ENCODE measurements at regions not wholly inside any gene's neighbourhood (a gene's known extent, or its start where the extent isn't known, plus 50 kb on each side); places are given as distances from the start of the nearest gene placed in this dataset.

DNA sequence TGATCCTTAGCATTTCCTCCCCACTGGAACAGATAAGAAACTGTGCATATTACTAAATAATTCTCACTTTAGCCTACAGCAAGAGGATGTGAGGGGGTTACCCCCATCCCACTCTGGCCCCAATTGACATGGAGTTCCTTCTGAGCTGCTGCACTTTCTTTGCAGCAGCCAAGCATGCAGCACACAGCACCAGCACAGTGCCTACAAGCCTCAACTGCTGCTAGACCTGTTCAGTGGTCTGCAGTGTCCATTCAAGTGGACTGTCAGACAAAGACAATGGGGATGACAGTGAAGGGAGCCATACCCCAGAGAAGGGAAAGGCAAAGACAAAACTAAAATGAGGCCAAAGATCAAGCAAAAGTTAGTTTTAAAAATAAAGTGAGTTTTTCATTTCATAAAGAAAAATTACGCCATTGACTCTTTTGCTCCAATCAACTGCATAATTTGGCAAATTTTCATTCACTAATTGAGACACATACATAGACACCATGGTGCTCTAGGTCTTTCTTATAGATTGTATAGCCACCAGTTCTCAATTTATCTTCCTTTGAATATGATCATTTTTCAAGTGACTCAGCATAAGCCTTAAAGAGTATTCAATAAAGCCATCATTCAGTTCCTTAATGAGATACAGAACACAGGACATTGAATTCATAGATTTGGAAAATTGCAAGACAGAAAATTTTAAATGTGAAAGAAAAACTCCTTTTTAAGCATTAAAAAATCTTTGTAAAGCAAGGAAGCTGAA lies 410.6 kb downstream of the HNRNPD start:
- Histone ChIP-seq H4K8ac (ENCODE audit: extremely low read depth, insufficient read depth, low read length) (no peak overlapping the region), H3K23me2 (ENCODE audit: low read depth, low read length) (no peaks in the 10 kb centered on the region), H2AK5ac (ENCODE audit: low read depth, low read length) (no peak overlapping the region), H3K9me3 (ENCODE audit: insufficient read depth in 2 of 2, low read depth in 1 of 2, low read length in 1 of 2) (no peaks in the 10 kb centered on the region), H3K14ac (ENCODE audit: insufficient read length) (no peak overlapping the region), H4K91ac (replicated peaks; ENCODE audit: insufficient read length, low read length) (no peak overlapping the region), H3K36me3 (ENCODE audit: control insufficient read depth in 2 of 4, insufficient read depth in 4 of 4, low read length in 3 of 4) (no peaks in the 10 kb centered on the region), H3K4me1 (replicated peaks in 1 of 4; ENCODE audit: control insufficient read depth in 3 of 4, insufficient read depth in 4 of 4, low read length in 3 of 4) (peaks cover 0 to 3% (median 0%) of the 10 kb centered on the region in 4 experiments; a peak in 1 of 7 replicates), H4K20me1 (replicated peaks in 1 of 2; ENCODE audit: control insufficient read depth in 1 of 2, insufficient read depth in 2 of 2, low read length in 2 of 2) (no peaks in the 10 kb centered on the region), H3K4ac (replicated peaks; ENCODE audit: insufficient read length, low read depth, low read length) (peak overlapping the region; percentile 91), H2BK20ac (ENCODE audit: low read length) (no peak overlapping the region), H3K4me3 (ENCODE audit: extremely low read depth in 1 of 4, insufficient read depth in 2 of 4, low read depth in 3 of 4, low read length in 4 of 4) (no peak overlapping the region), H3K56ac (replicated peaks; ENCODE audit: insufficient read length, low read depth, low read length) (no peak overlapping the region), H3K27me3 (replicated peaks in 1 of 4; ENCODE audit: control insufficient read depth in 3 of 4, extremely low read depth in 1 of 4, insufficient read depth in 3 of 4, low read length in 3 of 4) (no peaks in the 10 kb centered on the region), H2BK12ac (ENCODE audit: low read depth, low read length) (no peak overlapping the region; the same call in 1 of the 2 replicates), H3K23ac (ENCODE audit: insufficient read length) (no peak overlapping the region), H3K79me1 (ENCODE audit: low read depth, low read length) (no peaks in the 10 kb centered on the region), H2BK5ac (ENCODE audit: low read depth, low read length) (0 out of 2 replicates have a peak overlapping the region, but pooled peaks have one; percentile 35), H3K9ac (replicated peaks in 1 of 4; ENCODE audit: extremely low read depth in 1 of 4, low read depth in 3 of 4, low read length in 3 of 4) (no peak overlapping the region), H2BK15ac (ENCODE audit: low read length) (no peak overlapping the region), H4K5ac (ENCODE audit: insufficient read length, low read depth, low read length) (peak overlapping the region; percentile 51), H3K79me2 (ENCODE audit: control insufficient read depth in 1 of 2, insufficient read depth in 2 of 2, low read length in 2 of 2) (no peaks in the 10 kb centered on the region), H3K18ac (ENCODE audit: extremely low read depth, low read length) (no peak overlapping the region), H2AFZ (ENCODE audit: low read length) (no peak overlapping the region), H3K4me2 (ENCODE audit: insufficient read depth in 1 of 2, low read depth in 2 of 2, low read length in 2 of 2) (no peak overlapping the region), H2BK120ac (replicated peaks; ENCODE audit: low read depth, low read length) (no peak overlapping the region), H3K27ac (ENCODE audit: low read depth, low read length) (no peak overlapping the region)
- ChIA-PET POLR2A (ENCODE audit: partially characterized antibody) (no interaction called here), CTCF (ENCODE audit: partially characterized antibody) (interaction anchor here (0.6 to 2.9 kb wide), 7 partner anchors 14 to 305 kb away, joined by 3 to 8 read pairs (median 3); no protein-coding TSS in a partner anchor)
- no peak for DNase-seq (ENCODE audit: low read depth in 1 of 2, low spot score in 2 of 2)
- 85% methylated on average over 1 of the region's 1 CpG; no CpG with 5 or more reads in 1 of the 2 experiments for WGBS, 2 experiments (ENCODE audit: extremely low coverage in 1 of 2, insufficient coverage in 1 of 2, insufficient read length in 1 of 2, insufficient replicate concordance in 2 of 2, low coverage in 1 of 2, low lambda C conversion rate in 2 of 2, missing lambda C conversion rate in 1 of 2)
- no peak for FAIRE-seq
- TF ChIP-seq RXRA (IDR thresholded peaks at IDR 0.05; ENCODE audit: insufficient read depth, low read depth, low read length) = no peak
- TF ChIP-seq HDAC2 (IDR thresholded peaks at IDR 0.05; ENCODE audit: borderline replicate concordance in 1 of 2, low read depth in 2 of 2, low read length in 2 of 2) = no peak
- TF ChIP-seq POU5F1 (IDR thresholded peaks at IDR 0.05; ENCODE audit: low read depth, low read length) = no peak
- no peak for TF ChIP-seq TAF7 (optimal IDR thresholded peaks at IDR 0.05; ENCODE audit: borderline replicate concordance, low read depth, low read length)
- no peak for TF ChIP-seq KDM5A (IDR thresholded peaks at IDR 0.05; ENCODE audit: low read length)
- TF ChIP-seq SIRT6 (IDR thresholded peaks at IDR 0.05; ENCODE audit: low read length) = no peak
- no peak for TF ChIP-seq ASH2L (IDR thresholded peaks at IDR 0.05; ENCODE audit: low read length)
- no peak for TF ChIP-seq SUZ12 (IDR thresholded peaks at IDR 0.05; ENCODE audit: low read length)
- TF ChIP-seq HDAC6 (IDR thresholded peaks at IDR 0.05; ENCODE audit: low read depth, low read length) = no peak
- no peak for TF ChIP-seq SP1 (IDR thresholded peaks at IDR 0.05; ENCODE audit: low read depth, low read length)
- no peak for TF ChIP-seq EP300 (IDR thresholded peaks at IDR 0.05; ENCODE audit: borderline replicate concordance in 1 of 2, low read depth in 2 of 2, low read length in 2 of 2)
- no peak for TF ChIP-seq BRCA1 (IDR thresholded peaks at IDR 0.05; ENCODE audit: low read depth, low read length)
- TF ChIP-seq KDM1A (IDR thresholded peaks at IDR 0.05; ENCODE audit: borderline replicate concordance, low read length) = no peak
- TF ChIP-seq SIX5 (IDR thresholded peaks at IDR 0.05; ENCODE audit: low read depth, low read length) = no peak

Data from H1 (cell line).